HCT116 (cell line): ENCODE measurements at regions not wholly inside any gene's neighbourhood (a gene's known extent, or its start where the extent isn't known, plus 50 kb on each side); places are given as distances from the start of the nearest gene placed in this dataset.

ENCODE experiments used
- ATAC-seq: fragments of 200-7000 bp; cut with Tn5 transposase; 2 replicates; pipeline ENCODE4 v1.9.1; 2020; ENCODE audit warnings: mild to moderate bottlenecking, moderate library complexity
- BruUV-seq: library from RNA; stranded (reverse); fragments of 400-500 nt; replicated peaks from 2 replicates; lab custom pipeline; 2021; lab: Mats Ljungman, UMichigan
- CTCF ChIA-PET: fragments of 300-600 bp; sonication (Branson Sonifier 250); formaldehyde crosslinking; loops from one replicate; lab custom pipeline; 2021; ENCODE audit warnings: antibody characterized with exemption; lab: Charles Lee
- POLR2A ChIA-PET: fragments of 300-600, 350-600 bp; sonication (Branson Sonifier 250); formaldehyde crosslinking; loops from one replicate; lab custom pipeline; 2021; ENCODE audit warnings: antibody characterized with exemption; lab: Charles Lee
- RAD21 ChIA-PET, 2 experiments: fragments of 300-600 bp; sonication (Branson Sonifier 250); formaldehyde crosslinking; loops; one replicate each; lab custom pipeline; 2023; ENCODE audit warnings: low total read pairs in 2 of 2; ENCODE audit not compliant: uncharacterized antibody in 2 of 2, unreplicated experiment in 2 of 2, low non-redundant PET in 1 of 2; lab: Charles Lee
- DNase-seq: peaks from one replicate; pipeline ENCODE4 v3.0.0-alpha.2; 2010; ENCODE audit warnings: low read depth, low spot score
- H2AFZ ChIP-seq: fragments of 200-600 bp; shearing (Covaris generic), sonication (generic); 2 replicates; pipeline ENCODE4 v1.6.1; 2017; ENCODE audit warnings: low read depth, mixed run types, mixed read lengths, antibody characterized with exemption, low read length; ENCODE audit not compliant: poor library complexity, severe bottlenecking
- H3K27ac ChIP-seq: 2 replicates; pipeline ENCODE4 v1.5.1; 2012; ENCODE audit warnings: low read depth, low read length
- H3K27me3 ChIP-seq: fragments of 200-600 bp; sonication (generic); 2 replicates; pipeline ENCODE4 v1.6.1; 2016; ENCODE audit warnings: mixed run types, low read length, mixed read lengths; ENCODE audit not compliant: insufficient read depth
- H3K36me3 ChIP-seq, 2 experiments: fragments of 200-500 bp in 1 of 2; fragments of 200-600 bp in 1 of 2; sonication (Bioruptor generic) in 1 of 2; sonication (generic) in 1 of 2; 2 replicates each; pipeline versions ENCODE4 v1.5.1 to v1.6.1; 2014 to 2016; ENCODE audit warnings: low read length in 2 of 2, inconsistent platforms in 1 of 2, mixed read lengths in 1 of 2, mixed run types in 1 of 2; ENCODE audit not compliant: insufficient read depth in 2 of 2, control insufficient read depth in 1 of 2
- H3K4me1 ChIP-seq, 2 experiments: fragments of 200-600 bp in 1 of 2; sonication (generic) in 1 of 2; 2 replicates each; pipeline versions ENCODE4 v1.5.1 to v1.6.1; 2012 to 2017; ENCODE audit warnings: low read length in 2 of 2, inconsistent platforms in 1 of 2, mild to moderate bottlenecking in 1 of 2, mixed read lengths in 1 of 2, mixed run types in 1 of 2, moderate library complexity in 1 of 2; ENCODE audit not compliant: insufficient read depth in 2 of 2, control insufficient read depth in 1 of 2
- H3K4me2 ChIP-seq: fragments of 200-600 bp; sonication (generic); 2 replicates; pipeline ENCODE4 v1.6.1; 2017; ENCODE audit warnings: mixed run types, low read length, mixed read lengths
- H3K4me3 ChIP-seq, 2 experiments: fragments of 200-600 bp in 1 of 2; sonication (generic) in 1 of 2; replicated peaks in 1 of 2; 2 replicates each; pipeline ENCODE4 v1.5.1; 2011 to 2016; ENCODE audit warnings: low read length in 2 of 2, control low read depth in 1 of 2, low read depth in 1 of 2, mild to moderate bottlenecking in 1 of 2, mixed read lengths in 1 of 2, mixed run types in 1 of 2
- H3K79me2 ChIP-seq: fragments of 200-600 bp; sonication (generic); 2 replicates; pipeline ENCODE4 v1.6.1; 2017; ENCODE audit warnings: mild to moderate bottlenecking, mixed run types, low read length, moderate library complexity, mixed read lengths; ENCODE audit not compliant: insufficient read depth
- H3K9ac ChIP-seq: fragments of 200-600 bp; sonication (generic); 2 replicates; pipeline ENCODE4 v1.6.1; 2016; ENCODE audit warnings: low read length, mixed read lengths
- H3K9me2 ChIP-seq: fragments of 200-600 bp; sonication (generic), shearing (Covaris generic); 2 replicates; pipeline ENCODE4 v1.6.1; 2017; ENCODE audit warnings: mixed run types, mild to moderate bottlenecking, moderate library complexity; ENCODE audit not compliant: insufficient read depth
- H3K9me3 ChIP-seq, 2 experiments: fragments of 200-500 bp in 1 of 2; fragments of 200-600 bp in 1 of 2; sonication (Bioruptor generic) in 1 of 2; sonication (generic) in 1 of 2; 2 replicates each; pipeline ENCODE4 v1.6.1; 2014 to 2017; ENCODE audit warnings: low read length in 2 of 2, mixed read lengths in 2 of 2, inconsistent platforms in 1 of 2, low read depth in 1 of 2, mild to moderate bottlenecking in 1 of 2, mixed run types in 1 of 2, moderate library complexity in 1 of 2; ENCODE audit not compliant: control insufficient read depth in 1 of 2, insufficient read depth in 1 of 2
- H4K20me1 ChIP-seq: fragments of 200-600 bp; sonication (generic), shearing (Covaris generic); 2 replicates; pipeline ENCODE4 v1.6.1; 2017; ENCODE audit warnings: mixed run types, mild to moderate bottlenecking, moderate library complexity; ENCODE audit not compliant: insufficient read depth
- CEBPB ChIP-seq: IDR thresholded peaks from 2 replicates; pipeline ENCODE4 v1.6.1; 2012; ENCODE audit warnings: low read depth
- EGR1 ChIP-seq: IDR thresholded peaks from 2 replicates; pipeline ENCODE4 v1.6.1; 2012; ENCODE audit warnings: low read depth
- ELF1 ChIP-seq: IDR thresholded peaks from 2 replicates; pipeline ENCODE4 v1.6.1; 2012; ENCODE audit warnings: low read depth, borderline replicate concordance
- EZH2 ChIP-seq: fragments of 200-600 bp; sonication (generic); IDR thresholded peaks from 2 replicates; pipeline ENCODE4 v1.6.1; 2017; ENCODE audit warnings: antibody characterized with exemption, mixed run types
- JUND ChIP-seq: IDR thresholded peaks from 2 replicates; pipeline ENCODE4 v1.6.1; 2012
- RAD21 ChIP-seq: IDR thresholded peaks from 2 replicates; pipeline ENCODE4 v1.6.1; 2012; ENCODE audit warnings: low read depth, mild to moderate bottlenecking
- SIN3A ChIP-seq: IDR thresholded peaks from 2 replicates; pipeline ENCODE4 v1.6.1; 2012; ENCODE audit warnings: low read depth
- SP1 ChIP-seq: IDR thresholded peaks from 2 replicates; pipeline ENCODE4 v1.6.1; 2012; ENCODE audit warnings: low read depth
- TCF7L2 ChIP-seq: IDR thresholded peaks from 2 replicates; pipeline ENCODE4 v1.7.0; 2011; ENCODE audit warnings: borderline replicate concordance, inconsistent platforms; ENCODE audit not compliant: insufficient read depth, insufficient read length; ENCODE audit errors: extremely low read depth
- ZFX ChIP-seq: fragments of 450-650 bp; IDR thresholded peaks from 2 replicates; pipeline ENCODE4 v1.6.1; 2017
- intact Hi-C: fragments of 100-400 bp; cut with micrococcal nuclease; formaldehyde crosslinking; loops from 2 replicates; pipeline ENCODE4 v1.10.0; 2022
- TF ChIP-seq, protein P1 (sequence below): IDR thresholded peaks from 2 replicates; pipeline ENCODE4 v1.6.1; 2011; ENCODE audit warnings: mild to moderate bottlenecking, low read length, moderate library complexity; ENCODE audit not compliant: insufficient replicate concordance; ENCODE audit errors: extremely low read depth
- TF ChIP-seq, protein P2 (sequence below): IDR thresholded peaks from 2 replicates; pipeline ENCODE4 v1.6.1; 2012; ENCODE audit warnings: low read depth

DNA sequence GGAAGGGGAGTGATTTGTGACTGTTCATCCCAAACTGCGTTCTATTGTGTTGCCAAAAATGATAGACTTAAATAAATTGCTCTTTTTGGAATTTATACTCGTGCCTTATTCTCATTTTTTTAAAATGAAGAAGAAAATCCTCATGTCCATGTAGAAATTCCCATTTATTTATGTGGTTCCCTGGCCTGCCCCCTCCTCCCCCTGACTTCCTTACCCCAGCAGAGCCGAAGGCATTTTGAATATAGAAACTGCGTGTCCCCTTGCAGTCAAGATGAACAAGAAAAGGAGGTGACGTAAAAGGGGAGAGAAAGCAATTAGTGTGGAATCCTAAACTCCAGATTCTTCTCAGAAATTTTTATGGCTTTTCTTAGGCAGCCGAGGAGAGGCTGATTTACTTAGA is 126.1 kb downstream of the FAM204A start (continued):
- TF ChIP-seq, protein P1, sequence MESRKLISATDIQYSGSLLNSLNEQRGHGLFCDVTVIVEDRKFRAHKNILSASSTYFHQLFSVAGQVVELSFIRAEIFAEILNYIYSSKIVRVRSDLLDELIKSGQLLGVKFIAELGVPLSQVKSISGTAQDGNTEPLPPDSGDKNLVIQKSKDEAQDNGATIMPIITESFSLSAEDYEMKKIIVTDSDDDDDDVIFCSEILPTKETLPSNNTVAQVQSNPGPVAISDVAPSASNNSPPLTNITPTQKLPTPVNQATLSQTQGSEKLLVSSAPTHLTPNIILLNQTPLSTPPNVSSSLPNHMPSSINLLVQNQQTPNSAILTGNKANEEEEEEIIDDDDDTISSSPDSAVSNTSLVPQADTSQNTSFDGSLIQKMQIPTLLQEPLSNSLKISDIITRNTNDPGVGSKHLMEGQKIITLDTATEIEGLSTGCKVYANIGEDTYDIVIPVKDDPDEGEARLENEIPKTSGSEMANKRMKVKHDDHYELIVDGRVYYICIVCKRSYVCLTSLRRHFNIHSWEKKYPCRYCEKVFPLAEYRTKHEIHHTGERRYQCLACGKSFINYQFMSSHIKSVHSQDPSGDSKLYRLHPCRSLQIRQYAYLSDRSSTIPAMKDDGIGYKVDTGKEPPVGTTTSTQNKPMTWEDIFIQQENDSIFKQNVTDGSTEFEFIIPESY: no peak
- TF ChIP-seq JUND (no peak), CEBPB (no peak)

DNA sequence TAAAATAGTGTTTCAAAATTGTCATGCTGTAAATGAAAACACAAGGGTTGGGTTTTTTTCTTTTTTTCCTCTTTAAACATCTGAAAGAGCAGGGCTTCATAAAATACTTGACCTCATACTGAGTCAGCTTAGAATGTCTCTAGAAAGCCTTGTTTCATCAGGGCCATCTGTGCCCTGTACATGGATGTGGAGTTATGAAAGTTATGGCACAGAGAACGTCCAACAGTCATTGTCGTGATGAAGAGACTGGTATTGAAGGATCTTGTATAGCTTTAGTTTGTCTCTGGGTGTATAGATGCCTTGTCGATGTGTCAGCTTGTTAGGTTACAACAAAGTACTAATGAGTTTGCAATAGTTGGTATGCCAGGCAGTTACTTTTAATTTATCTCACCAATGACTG is 127.3 kb downstream of the FAM204A start:
- no TSS peak for BruUV-seq
- no peaks in the 10 kb centered on the region for H4K20me1 ChIP-seq
- H3K4me1 ChIP-seq: no peaks in the 10 kb centered on the region
- H3K79me2 ChIP-seq: no peaks in the 10 kb centered on the region
- POLR2A ChIA-PET: no interaction called here
- DNase-seq (no peak), ATAC-seq (no peak)
- CTCF ChIA-PET: interaction anchor here (1.1 to 1.4 kb wide), 2 partner anchors 10 to 45 kb away, joined by 4 read pairs; no protein-coding TSS in a partner anchor
- H3K4me2 ChIP-seq: no peak overlapping the region
- no peaks in the 10 kb centered on the region for H3K9me2 ChIP-seq
- TF ChIP-seq EGR1 (no peak), SP1 (no peak), JUND (no peak), TCF7L2 (no peak), RAD21 (no peak), EZH2 (no peak), SIN3A (no peak), ELF1 (no peak), ZFX (no peak)
- TF ChIP-seq, protein P1: no peak
- TF ChIP-seq, protein P2, sequence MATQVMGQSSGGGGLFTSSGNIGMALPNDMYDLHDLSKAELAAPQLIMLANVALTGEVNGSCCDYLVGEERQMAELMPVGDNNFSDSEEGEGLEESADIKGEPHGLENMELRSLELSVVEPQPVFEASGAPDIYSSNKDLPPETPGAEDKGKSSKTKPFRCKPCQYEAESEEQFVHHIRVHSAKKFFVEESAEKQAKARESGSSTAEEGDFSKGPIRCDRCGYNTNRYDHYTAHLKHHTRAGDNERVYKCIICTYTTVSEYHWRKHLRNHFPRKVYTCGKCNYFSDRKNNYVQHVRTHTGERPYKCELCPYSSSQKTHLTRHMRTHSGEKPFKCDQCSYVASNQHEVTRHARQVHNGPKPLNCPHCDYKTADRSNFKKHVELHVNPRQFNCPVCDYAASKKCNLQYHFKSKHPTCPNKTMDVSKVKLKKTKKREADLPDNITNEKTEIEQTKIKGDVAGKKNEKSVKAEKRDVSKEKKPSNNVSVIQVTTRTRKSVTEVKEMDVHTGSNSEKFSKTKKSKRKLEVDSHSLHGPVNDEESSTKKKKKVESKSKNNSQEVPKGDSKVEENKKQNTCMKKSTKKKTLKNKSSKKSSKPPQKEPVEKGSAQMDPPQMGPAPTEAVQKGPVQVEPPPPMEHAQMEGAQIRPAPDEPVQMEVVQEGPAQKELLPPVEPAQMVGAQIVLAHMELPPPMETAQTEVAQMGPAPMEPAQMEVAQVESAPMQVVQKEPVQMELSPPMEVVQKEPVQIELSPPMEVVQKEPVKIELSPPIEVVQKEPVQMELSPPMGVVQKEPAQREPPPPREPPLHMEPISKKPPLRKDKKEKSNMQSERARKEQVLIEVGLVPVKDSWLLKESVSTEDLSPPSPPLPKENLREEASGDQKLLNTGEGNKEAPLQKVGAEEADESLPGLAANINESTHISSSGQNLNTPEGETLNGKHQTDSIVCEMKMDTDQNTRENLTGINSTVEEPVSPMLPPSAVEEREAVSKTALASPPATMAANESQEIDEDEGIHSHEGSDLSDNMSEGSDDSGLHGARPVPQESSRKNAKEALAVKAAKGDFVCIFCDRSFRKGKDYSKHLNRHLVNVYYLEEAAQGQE: no peak
- RAD21 ChIA-PET: no interaction called here
- no peak overlapping the region for H3K27ac ChIP-seq
- intact Hi-C loops: no loop called here
- H3K36me3 ChIP-seq: no peaks in the 10 kb centered on the region
- H3K27me3 ChIP-seq: peaks cover 8% of the 10 kb centered on the region; the same call in 1 of the 2 replicates
- H3K4me3 ChIP-seq: no peak overlapping the region
- H3K9ac ChIP-seq: no peak overlapping the region
- H3K9me3 ChIP-seq: no peaks in the 10 kb centered on the region
- no peak overlapping the region for H2AFZ ChIP-seq
